Fibroblast of the aortic adventitia (primary cell): ENCODE measurements at regions not wholly inside any gene's neighbourhood (a gene's known extent, or its start where the extent isn't known, plus 50 kb on each side); places are given as distances from the start of the nearest gene placed in this dataset.

Experiments used
- DNase-seq: peaks from one replicate; pipeline ENCODE4 v3.0.0-alpha.2; 2010; ENCODE audit warnings: low read depth
- H3K4me3 ChIP-seq: 2 replicates; pipeline ENCODE4 v1.5.1; 2011; ENCODE audit warnings: low read depth, mild to moderate bottlenecking, control low read depth, low read length, moderate library complexity
- CTCF ChIP-seq: IDR thresholded peaks from 2 replicates; pipeline ENCODE4 v1.5.1; 2011; ENCODE audit warnings: mild to moderate bottlenecking, low read length, control low read depth, inconsistent platforms; ENCODE audit not compliant: insufficient read depth

GRCh38 chr2:13240061-13240460, 523.3 kb downstream of the TRIB2 start:
- no peak for TF ChIP-seq CTCF
- DNase-seq, result no peak

GRCh38 chr2:13240789-13241487, 524.2 kb downstream of the TRIB2 start:
- H3K4me3 ChIP-seq, result no peak overlapping the region
- no peak for DNase-seq

More at GRCh38 chr2:13240061-13240460, 523.3 kb downstream of the TRIB2 start:
- H3K4me3 ChIP-seq, result no peak overlapping the region

GRCh38 chr2:13252615-13253014, 535.9 kb downstream of the TRIB2 start:
- no peak overlapping the region for H3K4me3 ChIP-seq
- no peak for DNase-seq
- no peak for TF ChIP-seq CTCF

More at GRCh38 chr2:13240789-13241487, 524.2 kb downstream of the TRIB2 start:
- TF ChIP-seq CTCF, result no peak

- TF ChIP-seq CTCF, result no peak
- H3K4me3 ChIP-seq, result no peak overlapping the region
- DNase-seq, result no peak
These were observed 538.7 kb downstream of the TRIB2 start for GRCh38 chr2:13255485-13255884.

GRCh38 chr2:13260402-13260801, 543.7 kb downstream of the TRIB2 start:
- no peak for DNase-seq
- no peak overlapping the region for H3K4me3 ChIP-seq
- TF ChIP-seq CTCF, result no peak

- DNase-seq, result no peak
- no peak for TF ChIP-seq CTCF
- H3K4me3 ChIP-seq, result no peak overlapping the region
These were observed 549.4 kb downstream of the TRIB2 start for GRCh38 chr2:13266166-13266565.

- TF ChIP-seq CTCF, result no peak
- DNase-seq, result no peak
- no peak overlapping the region for H3K4me3 ChIP-seq
These were observed 568.0 kb downstream of the TRIB2 start for GRCh38 chr2:13284688-13285087.
